Esophagus muscularis mucosa (tissue), 4 donors: ENCODE measurements at regions not wholly inside any gene's neighbourhood (a gene's known extent, or its start where the extent isn't known, plus 50 kb on each side); places are given as distances from the start of the nearest gene placed in this dataset.

Experiments used
- DNase-seq: peaks from one replicate; pipeline ENCODE4 v3.0.0-alpha.2; 2017; ENCODE audit errors: extremely low spot score
- H3K27ac ChIP-seq, 4 donors: fragments of 200-600 bp; sonication (generic); replicated peaks in 1 of 4; 1 replicate in 3 of 4; 2 replicates in 1 of 4; pipeline ENCODE4 v1.5.1; 2016 to 2019; ENCODE audit warnings: mild to moderate bottlenecking in 1 of 4
- H3K27me3 ChIP-seq, 4 donors: fragments of 200-600 bp; sonication (generic); one replicate each; pipeline versions ENCODE4 v1.5.1 to v1.6.0; 2016 to 2019
- H3K36me3 ChIP-seq, 4 donors: fragments of 200-600 bp; sonication (generic); one replicate each; pipeline ENCODE4 v1.5.1; 2016 to 2019
- H3K4me1 ChIP-seq, 4 donors: fragments of 200-600 bp; sonication (generic); one replicate each; pipeline ENCODE4 v1.5.1; 2016 to 2019
- H3K4me3 ChIP-seq, 4 donors: fragments of 200-600 bp; sonication (generic); 1 replicate in 2 of 4; 2 replicates in 2 of 4; pipeline ENCODE4 v1.5.1; 2016 to 2019; ENCODE audit warnings: mild to moderate bottlenecking in 4 of 4, moderate library complexity in 1 of 4
- H3K9me3 ChIP-seq, 4 donors: fragments of 200-600 bp; sonication (generic); 1 replicate in 3 of 4; 2 replicates in 1 of 4; pipeline ENCODE4 v1.5.1; 2016 to 2019
- CTCF ChIP-seq, 3 experiments: fragments of 200-600 bp in 2 of 3; fragments of 450-650 bp in 1 of 3; sonication (generic) in 2 of 3; IDR thresholded peaks; one replicate each; pipeline ENCODE4 v1.5.1; 2017 to 2019; ENCODE audit warnings: antibody characterized with exemption in 3 of 3, mild to moderate bottlenecking in 2 of 3, moderate library complexity in 1 of 3
- EP300 ChIP-seq: sonication (generic); formaldehyde crosslinking; IDR thresholded peaks from one replicate; pipeline ENCODE4 v1.6.1; 2017; ENCODE audit warnings: antibody characterized with exemption
- POLR2A ChIP-seq: fragments of 450-650 bp; IDR thresholded peaks from one replicate; pipeline ENCODE4 v1.6.1; 2017; ENCODE audit warnings: antibody characterized with exemption, moderate library complexity, mild to moderate bottlenecking, low read depth
- POLR2AphosphoS5 ChIP-seq, 2 donors: sonication (generic); formaldehyde crosslinking; IDR thresholded peaks; one replicate each; pipeline ENCODE4 v1.6.1; 2017; ENCODE audit warnings: antibody characterized with exemption in 2 of 2
- WGBS: methylation state at CpG from one replicate; pipeline ENCODE4 v1.1.5; 2018; 5-methylcytosine and 5-hydroxymethylcytosine counted together
- intact Hi-C: fragments of 100-400 bp; cut with DNase I; formaldehyde crosslinking; loops from one replicate; pipeline ENCODE4 v1.15.1; 2023

GRCh38 chr5:143581649-143582048, 178.2 kb upstream of the NR3C1 start:
- H3K27ac ChIP-seq = no peak overlapping the region
- peaks cover 5 to 12% (median 10%) of the 10 kb centered on the region in 4 donors for H3K4me1 ChIP-seq
- H3K4me3 ChIP-seq = no peak overlapping the region
- H3K36me3 ChIP-seq = no peaks in the 10 kb centered on the region
- no peaks in the 10 kb centered on the region for H3K27me3 ChIP-seq
- 96% methylated on average over 2 of the region's 2 CpGs for WGBS
- TF ChIP-seq POLR2A (no peak), CTCF (IDR thresholded peaks at IDR 0.05) (no peak), EP300 (no peak), POLR2AphosphoS5 (IDR thresholded peaks at IDR 0.05) (no peak)
- no peak for DNase-seq
- intact Hi-C loops = no loop called here
- no peaks in the 10 kb centered on the region for H3K9me3 ChIP-seq

GRCh38 chr5:143581147-143581546, 177.7 kb upstream of the NR3C1 start:
- no peak overlapping the region for H3K4me3 ChIP-seq
- WGBS = 98% methylated on average over 3 of the region's 3 CpGs
- no peaks in the 10 kb centered on the region for H3K27me3 ChIP-seq
- intact Hi-C loops = no loop called here
- H3K27ac ChIP-seq = no peak overlapping the region
- DNase-seq = no peak
- H3K9me3 ChIP-seq = no peaks in the 10 kb centered on the region
- no peaks in the 10 kb centered on the region for H3K36me3 ChIP-seq
- no peak for TF ChIP-seq EP300
- TF ChIP-seq CTCF (IDR thresholded peaks at IDR 0.05) = no peak
- TF ChIP-seq POLR2AphosphoS5 (IDR thresholded peaks at IDR 0.05) = no peak
- no peak for TF ChIP-seq POLR2A
- H3K4me1 ChIP-seq = peaks cover 7 to 14% (median 11%) of the 10 kb centered on the region in 4 donors

GRCh38 chr5:143576711-143577484, 173.4 kb upstream of the NR3C1 start:
- TF ChIP-seq EP300 (no peak), CTCF (IDR thresholded peaks at IDR 0.05) (no peak), POLR2A (no peak), POLR2AphosphoS5 (IDR thresholded peaks at IDR 0.05) (no peak)
- intact Hi-C loops = no loop called here
- 72% methylated on average over 2 of the region's 2 CpGs for WGBS
- Histone ChIP-seq H3K36me3 (no peaks in the 10 kb centered on the region), H3K4me3 (no peak overlapping the region), H3K4me1 (peaks cover 14 to 19% (median 17%) of the 10 kb centered on the region in 4 donors), H3K27me3 (no peaks in the 10 kb centered on the region), H3K9me3 (no peaks in the 10 kb centered on the region), H3K27ac (no peak overlapping the region)
- DNase-seq = no peak

- whole genome bisulfite sequencing = 100% methylated on average over 1 of the region's 1 CpG
- no peak for TF ChIP-seq EP300
- TF ChIP-seq CTCF (IDR thresholded peaks at IDR 0.05) = no peak
- TF ChIP-seq POLR2A = no peak
- no peak for TF ChIP-seq POLR2AphosphoS5 (IDR thresholded peaks at IDR 0.05)
- intact Hi-C loops = no loop called here
Measured at GRCh38 chr5:143575286-143575685, 171.8 kb upstream of the NR3C1 start.

More at GRCh38 chr5:143575286-143575685, 171.8 kb upstream of the NR3C1 start:
- H3K4me3 ChIP-seq = no peak overlapping the region
- DNase-seq = no peak
- H3K27me3 ChIP-seq = no peaks in the 10 kb centered on the region
- H3K27ac ChIP-seq = no peak overlapping the region
- H3K9me3 ChIP-seq = no peaks in the 10 kb centered on the region
- no peaks in the 10 kb centered on the region for H3K36me3 ChIP-seq
- peaks cover 14 to 19% (median 17%) of the 10 kb centered on the region in 4 donors for H3K4me1 ChIP-seq
